HFF-Myc (cell line): ENCODE measurements at regions not wholly inside any gene's neighbourhood (a gene's known extent, or its start where the extent isn't known, plus 50 kb on each side); places are given as distances from the start of the nearest gene placed in this dataset.

Experiments used
- DNase-seq: peaks from one replicate; pipeline ENCODE4 v3.0.0-alpha.2; 2011; ENCODE audit warnings: low read depth; ENCODE audit errors: extremely low read depth
- H3K4me3 ChIP-seq: replicated peaks from 2 replicates; pipeline ENCODE4 v1.5.1; 2011; ENCODE audit warnings: low read depth, mild to moderate bottlenecking, control low read depth, low read length
- TF ChIP-seq, protein P1 (sequence below): IDR thresholded peaks from 2 replicates; pipeline ENCODE4 v1.5.1; 2012; ENCODE audit warnings: mild to moderate bottlenecking, low read depth, low read length, control low read depth; ENCODE audit errors: missing control alignments

DNA sequence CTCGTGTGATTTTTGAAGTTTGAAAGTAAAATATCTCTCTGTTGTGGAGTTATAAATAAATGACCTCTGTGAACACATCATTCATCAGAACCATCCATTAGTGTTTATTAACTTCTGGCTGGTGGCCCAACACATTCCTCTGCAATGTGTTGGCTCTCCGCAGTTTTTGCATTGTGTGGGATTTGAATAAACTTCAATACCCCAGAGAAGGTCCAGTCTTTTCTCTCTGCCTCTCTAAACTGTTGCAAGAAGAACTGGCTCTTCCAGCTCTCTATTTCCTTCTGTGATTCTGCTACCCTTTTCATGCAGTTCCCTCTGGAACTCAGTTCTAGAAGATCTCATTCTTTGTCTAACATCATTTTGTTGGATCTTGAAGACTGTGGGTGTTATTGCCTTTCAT, 125.0 kb upstream of the ARHGAP42 start:
- H3K4me3 ChIP-seq, result no peak overlapping the region
- DNase-seq, result peak; percentile 65
- TF ChIP-seq, protein P1, sequence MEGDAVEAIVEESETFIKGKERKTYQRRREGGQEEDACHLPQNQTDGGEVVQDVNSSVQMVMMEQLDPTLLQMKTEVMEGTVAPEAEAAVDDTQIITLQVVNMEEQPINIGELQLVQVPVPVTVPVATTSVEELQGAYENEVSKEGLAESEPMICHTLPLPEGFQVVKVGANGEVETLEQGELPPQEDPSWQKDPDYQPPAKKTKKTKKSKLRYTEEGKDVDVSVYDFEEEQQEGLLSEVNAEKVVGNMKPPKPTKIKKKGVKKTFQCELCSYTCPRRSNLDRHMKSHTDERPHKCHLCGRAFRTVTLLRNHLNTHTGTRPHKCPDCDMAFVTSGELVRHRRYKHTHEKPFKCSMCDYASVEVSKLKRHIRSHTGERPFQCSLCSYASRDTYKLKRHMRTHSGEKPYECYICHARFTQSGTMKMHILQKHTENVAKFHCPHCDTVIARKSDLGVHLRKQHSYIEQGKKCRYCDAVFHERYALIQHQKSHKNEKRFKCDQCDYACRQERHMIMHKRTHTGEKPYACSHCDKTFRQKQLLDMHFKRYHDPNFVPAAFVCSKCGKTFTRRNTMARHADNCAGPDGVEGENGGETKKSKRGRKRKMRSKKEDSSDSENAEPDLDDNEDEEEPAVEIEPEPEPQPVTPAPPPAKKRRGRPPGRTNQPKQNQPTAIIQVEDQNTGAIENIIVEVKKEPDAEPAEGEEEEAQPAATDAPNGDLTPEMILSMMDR, result no peak

- TF ChIP-seq, protein P1, result no peak
- H3K4me3 ChIP-seq, result no peak overlapping the region
- DNase-seq, result no peak
Observed at GRCh38 chr11:100563541-100564280, 123.4 kb upstream of the ARHGAP42 start.

GRCh38 chr11:100573911-100574513, 113.1 kb upstream of the ARHGAP42 start:
- H3K4me3 ChIP-seq, result no peak overlapping the region
- TF ChIP-seq, protein P1, result no peak
- DNase-seq, result no peak

DNA sequence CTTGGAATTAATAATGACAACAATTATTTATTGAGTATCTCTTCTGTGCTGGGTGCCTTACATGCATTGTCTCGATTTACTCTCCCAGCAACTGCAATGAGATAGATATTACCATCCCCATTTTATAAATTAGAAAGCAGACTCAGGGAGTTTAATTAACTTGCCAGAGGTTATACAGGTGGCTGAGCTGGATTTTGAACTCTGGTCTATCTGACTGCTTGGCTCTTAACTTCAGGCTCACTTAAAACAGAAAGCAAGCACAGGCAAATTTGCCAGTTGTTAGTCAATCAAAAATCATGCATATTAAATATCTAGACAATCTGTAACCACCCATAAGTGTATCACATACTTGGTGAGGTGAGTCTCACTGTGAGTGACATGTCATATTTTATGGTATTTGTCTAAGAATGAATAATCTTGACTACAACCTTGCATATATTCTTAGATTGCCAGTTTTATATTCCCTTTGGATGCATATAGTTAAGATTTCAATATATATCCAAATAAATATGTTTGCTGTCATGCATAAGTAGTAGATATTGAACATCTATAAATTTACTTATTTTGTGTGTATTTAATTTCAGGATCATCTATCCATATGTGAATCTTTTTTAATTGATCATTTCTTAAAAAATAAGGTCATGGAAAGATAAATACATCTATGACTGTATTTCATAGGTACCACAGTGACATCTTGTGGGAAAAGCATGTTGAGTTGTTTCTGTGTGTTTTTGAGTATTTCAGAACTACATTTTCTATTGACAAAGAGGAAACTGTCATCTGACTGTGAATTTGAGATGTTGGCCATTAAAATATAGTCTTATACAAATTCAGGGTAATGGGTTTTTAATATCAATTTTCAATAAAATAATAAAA, 112.0 kb upstream of the ARHGAP42 start:
- TF ChIP-seq, protein P1, result no peak
- H3K4me3 ChIP-seq, result no peak overlapping the region
- no peak for DNase-seq

GRCh38 chr11:100575860-100576717, 111.0 kb upstream of the ARHGAP42 start:
- TF ChIP-seq, protein P1, result peak; percentile 59
- no peak overlapping the region for H3K4me3 ChIP-seq
- DNase-seq, result no peak

DNA sequence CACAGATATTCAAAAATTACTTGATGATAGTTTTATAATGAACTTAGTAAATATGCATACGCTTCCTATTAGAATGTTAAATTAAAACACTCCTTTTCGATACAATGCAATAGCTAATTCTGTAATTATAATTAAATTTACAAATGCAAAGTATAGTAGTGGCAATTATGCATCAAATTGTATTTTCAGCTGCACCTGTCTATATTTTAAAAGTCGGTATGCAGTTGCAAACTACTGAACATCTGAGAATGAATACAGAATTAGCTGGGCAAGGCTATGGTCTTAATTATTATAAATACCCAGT, 110.4 kb upstream of the ARHGAP42 start:
- no peak overlapping the region for H3K4me3 ChIP-seq
- DNase-seq, result no peak
- TF ChIP-seq, protein P1, result no peak
